ENCODE measurements at regions not wholly inside any gene's neighbourhood (a gene's known extent, or its start where the extent isn't known, plus 50 kb on each side); places are given as distances from the start of the nearest gene placed in this dataset.
"Not testable (repeated sequence)": the region's sequence is repeated elsewhere in the genome, so short reads cannot be mapped to it uniquely, and the experiment has no call there.

- not testable (repeated sequence) for DNase-seq (ENCODE audit: low spot score)
Observed at GRCh38 chr1:91095321-91095720, 73.5 kb upstream of the ZNF644 start.

DNA sequence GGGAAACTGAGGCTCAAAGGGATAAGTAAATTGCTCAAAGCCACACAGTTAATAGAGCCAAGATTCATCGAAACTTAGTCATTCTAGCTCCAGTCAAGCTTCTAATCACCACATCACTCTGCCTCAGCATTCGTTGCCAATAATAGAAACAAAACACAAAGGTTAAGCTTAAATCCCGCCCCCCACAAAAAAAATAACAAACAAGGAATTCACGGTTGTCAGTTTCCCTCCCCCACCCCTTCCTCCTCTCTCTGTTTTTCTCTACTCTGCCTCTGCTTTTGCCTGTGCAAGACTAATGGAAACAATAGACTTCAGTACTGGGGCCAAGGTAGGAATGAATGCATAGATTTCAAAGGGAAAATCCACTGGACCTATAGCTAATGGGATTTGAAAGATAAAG lies 70.7 kb upstream of the ZNF644 start:
- DNase-seq (ENCODE audit: low spot score) = no peak

DNA sequence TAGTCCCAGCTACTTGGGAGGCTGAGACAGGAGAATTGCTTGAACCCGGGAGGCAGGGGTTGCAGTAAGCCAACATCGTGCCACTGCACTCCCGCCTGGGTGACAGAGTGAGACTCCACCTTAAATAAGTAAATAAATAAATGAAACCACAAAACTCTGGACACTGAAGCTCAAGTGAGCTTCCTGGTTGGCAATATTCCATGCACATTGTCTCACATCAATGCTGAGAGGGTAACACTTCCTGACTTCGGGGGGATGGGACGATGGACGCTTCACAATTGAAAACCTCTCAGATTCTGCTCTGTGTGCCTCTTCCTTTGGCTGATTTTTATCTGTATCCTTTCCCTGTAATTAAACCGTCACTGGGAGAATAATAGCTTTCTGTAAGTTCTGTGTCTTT lies 70.0 kb upstream of the ZNF644 start:
- DNase-seq (ENCODE audit: low spot score) = no peak

DNA sequence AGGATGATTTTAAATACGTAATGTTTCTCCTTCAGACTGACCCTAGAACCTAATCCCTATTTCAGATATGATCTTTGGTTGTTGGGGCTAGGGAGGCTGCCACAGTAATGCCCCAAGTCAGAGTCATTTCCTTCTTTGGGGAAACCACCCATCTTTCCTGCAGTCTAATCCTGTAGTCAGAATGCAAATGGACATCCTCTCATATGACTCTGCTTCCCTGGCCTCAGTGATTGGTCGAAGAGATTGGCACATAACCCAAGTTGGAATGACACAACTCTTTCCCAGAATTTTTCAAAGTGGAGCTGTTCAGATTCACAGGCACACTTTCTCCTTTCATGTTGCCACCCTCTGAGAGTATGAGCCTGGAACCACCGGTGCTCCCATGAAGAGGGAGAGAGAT lies 58.8 kb upstream of the ZNF644 start:
- no peak for DNase-seq (ENCODE audit: low spot score)

- DNase-seq (ENCODE audit: low spot score) = no peak
Observed at GRCh38 chr1:91078859-91079258, 57.0 kb upstream of the ZNF644 start.

DNA sequence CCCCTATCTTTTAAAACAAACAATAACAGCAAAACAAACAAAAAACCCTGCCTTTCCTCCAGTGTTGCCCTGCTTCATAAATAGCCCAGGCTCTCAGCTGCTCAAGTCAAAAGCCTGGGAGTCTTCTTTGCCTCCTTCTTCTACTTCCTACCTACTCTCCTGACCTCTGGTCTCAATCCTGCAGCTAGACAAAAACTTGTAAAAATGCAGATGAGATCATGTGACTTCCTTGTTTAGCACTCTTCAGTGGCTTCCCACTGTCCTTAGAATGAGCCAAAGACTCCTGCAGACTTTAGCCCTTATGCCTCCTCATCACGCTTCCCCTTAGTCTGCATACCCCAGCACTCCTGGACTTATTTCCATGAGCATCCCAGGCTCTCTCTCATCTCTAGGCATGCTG lies 55.0 kb upstream of the ZNF644 start:
- DNase-seq (ENCODE audit: low spot score) = no peak

DNA sequence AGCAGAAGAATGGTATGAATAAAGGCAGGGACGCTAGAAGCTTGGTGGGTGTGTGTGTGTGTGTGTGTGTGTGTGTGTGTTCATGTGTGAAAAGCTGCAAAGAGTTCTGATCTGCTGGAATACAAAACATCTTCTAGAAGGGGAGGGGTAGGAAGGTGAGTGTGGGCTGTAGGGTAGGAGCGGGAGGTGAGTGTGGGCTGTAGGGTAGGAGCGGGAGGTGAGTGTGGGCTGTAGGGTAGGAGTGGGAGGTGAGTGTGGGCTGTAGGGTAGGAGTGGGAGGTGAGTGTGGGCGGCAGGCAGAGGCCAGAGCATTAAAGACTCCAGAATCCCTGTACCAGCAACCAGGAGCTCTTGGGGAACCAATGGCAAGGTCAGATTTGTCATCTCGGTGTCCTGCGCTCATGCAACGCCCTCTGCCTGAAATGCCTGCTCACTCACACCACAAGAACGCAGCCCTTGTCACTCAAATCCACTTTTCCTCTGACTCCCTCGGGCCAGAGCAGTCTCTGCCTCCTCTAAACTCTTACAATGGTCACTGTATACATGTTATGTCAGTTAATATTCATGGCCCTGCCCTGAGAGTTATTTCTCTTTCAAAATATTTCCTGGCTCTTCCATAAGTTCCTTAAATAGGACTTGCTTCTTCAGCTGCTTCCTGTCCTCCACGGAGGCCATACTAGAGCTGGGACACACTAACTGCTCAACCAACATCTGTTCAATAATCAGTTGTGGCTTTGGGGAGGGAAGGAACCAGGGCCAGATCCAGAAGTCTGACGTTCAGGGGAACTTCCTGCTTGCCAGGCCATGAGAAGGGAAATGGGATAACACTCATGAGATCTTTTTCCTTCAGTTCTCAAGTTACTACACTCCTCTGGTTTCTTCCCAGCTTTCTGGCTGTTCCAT lies 53.6 kb upstream of the ZNF644 start:
- no peak for DNase-seq (ENCODE audit: low spot score)

DNA sequence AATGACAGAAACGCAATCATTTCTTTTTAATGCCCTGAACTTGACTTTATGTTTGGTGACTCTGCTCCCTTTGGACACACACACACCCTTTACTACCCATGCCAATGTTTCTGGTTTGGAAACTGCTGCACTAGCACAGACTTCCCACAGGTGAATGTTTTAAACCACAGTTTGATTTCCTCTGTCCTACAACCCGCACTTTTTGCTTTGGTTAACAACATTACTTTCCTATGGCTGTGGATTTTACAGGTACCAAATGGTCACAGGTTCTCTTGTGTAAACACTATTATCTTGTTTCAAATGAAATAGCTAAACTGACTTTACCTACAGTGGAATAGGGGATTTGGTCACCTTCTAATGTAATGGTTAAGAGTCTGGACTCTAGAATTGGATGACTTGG lies 51.5 kb upstream of the ZNF644 start:
- no peak for DNase-seq (ENCODE audit: low spot score)

DNA sequence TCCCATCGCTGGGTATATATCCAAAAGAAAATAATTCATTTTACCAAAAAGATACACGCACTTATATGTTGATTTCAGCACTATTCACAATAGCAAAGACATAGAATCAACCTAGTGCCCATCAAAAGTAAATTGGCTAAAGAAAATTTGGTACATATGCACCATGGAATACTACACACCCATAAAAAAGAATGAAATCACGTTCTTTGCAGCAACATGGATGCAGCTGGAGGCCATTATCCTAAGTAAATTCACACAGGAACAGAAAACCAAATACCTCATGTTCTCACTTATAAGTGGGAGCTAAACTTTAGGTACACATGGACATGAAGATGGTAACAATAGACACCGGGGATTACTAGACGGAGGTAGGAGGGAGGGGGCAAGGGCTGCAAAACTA lies 50.0 kb upstream of the ZNF644 start:
- DNase-seq (ENCODE audit: low spot score) = no peak

All from CD4-positive, alpha-beta T cell treated with Interleukin-6 at 100 ng/mL for 8 hours (primary cell).